ENCODE measurements at regions not wholly inside any gene's neighbourhood (a gene's known extent, or its start where the extent isn't known, plus 50 kb on each side); places are given as distances from the start of the nearest gene placed in this dataset.

GRCh38 chr7:83306502-83306901, 143.8 kb upstream of the PCLO start:
- no peak for TF ChIP-seq POLR2A (IDR thresholded peaks at IDR 0.05)
- TF ChIP-seq, protein P1, sequence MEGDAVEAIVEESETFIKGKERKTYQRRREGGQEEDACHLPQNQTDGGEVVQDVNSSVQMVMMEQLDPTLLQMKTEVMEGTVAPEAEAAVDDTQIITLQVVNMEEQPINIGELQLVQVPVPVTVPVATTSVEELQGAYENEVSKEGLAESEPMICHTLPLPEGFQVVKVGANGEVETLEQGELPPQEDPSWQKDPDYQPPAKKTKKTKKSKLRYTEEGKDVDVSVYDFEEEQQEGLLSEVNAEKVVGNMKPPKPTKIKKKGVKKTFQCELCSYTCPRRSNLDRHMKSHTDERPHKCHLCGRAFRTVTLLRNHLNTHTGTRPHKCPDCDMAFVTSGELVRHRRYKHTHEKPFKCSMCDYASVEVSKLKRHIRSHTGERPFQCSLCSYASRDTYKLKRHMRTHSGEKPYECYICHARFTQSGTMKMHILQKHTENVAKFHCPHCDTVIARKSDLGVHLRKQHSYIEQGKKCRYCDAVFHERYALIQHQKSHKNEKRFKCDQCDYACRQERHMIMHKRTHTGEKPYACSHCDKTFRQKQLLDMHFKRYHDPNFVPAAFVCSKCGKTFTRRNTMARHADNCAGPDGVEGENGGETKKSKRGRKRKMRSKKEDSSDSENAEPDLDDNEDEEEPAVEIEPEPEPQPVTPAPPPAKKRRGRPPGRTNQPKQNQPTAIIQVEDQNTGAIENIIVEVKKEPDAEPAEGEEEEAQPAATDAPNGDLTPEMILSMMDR (IDR thresholded peaks at IDR 0.05): no peak

All from body of pancreas (tissue), 4 donors.